ENCODE measurements at regions not wholly inside any gene's neighbourhood (a gene's known extent, or its start where the extent isn't known, plus 50 kb on each side); places are given as distances from the start of the nearest gene placed in this dataset.

DNA sequence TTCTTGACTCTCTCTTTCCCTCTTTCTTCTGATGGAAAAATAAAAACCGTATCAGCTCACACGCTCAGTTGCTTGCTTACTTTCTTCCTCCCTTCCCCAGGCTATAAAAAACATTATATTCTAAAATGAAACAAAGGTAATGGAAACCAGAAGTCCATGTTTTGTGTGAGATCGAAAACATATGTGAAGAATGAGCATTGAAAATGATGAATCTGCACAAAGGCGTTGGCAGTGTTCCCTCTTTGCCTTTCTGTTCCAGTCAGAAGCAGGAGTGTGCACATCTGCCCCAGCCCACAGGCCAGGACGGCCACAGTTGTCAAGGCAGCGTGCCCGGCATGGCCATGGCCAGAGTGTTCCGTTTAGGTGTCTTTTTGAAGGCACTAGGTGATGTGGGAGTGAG lies 185.3 kb upstream of the USP24 start:
- DNase-seq (ENCODE audit: low read depth), result no peak

DNA sequence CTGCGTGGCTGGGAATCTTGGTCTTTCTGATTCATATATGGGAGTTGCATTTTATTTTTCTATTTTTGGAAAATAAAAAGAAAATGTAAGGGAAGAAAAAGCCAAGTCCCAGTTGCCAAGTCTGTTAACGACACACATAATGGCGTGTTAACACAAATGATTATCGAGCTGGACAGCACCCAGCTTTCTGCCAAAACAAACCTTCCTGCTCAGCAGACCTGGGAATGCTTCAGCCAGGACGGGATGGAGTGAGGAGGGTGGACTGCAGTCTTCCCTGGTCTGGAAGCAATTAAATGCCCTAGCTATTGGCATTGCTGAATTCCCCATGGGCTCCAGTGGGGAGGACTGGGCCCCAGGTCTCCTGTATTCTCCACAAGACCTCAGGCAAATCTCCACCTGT lies 184.2 kb upstream of the USP24 start:
- no peak for DNase-seq (ENCODE audit: low read depth)

DNA sequence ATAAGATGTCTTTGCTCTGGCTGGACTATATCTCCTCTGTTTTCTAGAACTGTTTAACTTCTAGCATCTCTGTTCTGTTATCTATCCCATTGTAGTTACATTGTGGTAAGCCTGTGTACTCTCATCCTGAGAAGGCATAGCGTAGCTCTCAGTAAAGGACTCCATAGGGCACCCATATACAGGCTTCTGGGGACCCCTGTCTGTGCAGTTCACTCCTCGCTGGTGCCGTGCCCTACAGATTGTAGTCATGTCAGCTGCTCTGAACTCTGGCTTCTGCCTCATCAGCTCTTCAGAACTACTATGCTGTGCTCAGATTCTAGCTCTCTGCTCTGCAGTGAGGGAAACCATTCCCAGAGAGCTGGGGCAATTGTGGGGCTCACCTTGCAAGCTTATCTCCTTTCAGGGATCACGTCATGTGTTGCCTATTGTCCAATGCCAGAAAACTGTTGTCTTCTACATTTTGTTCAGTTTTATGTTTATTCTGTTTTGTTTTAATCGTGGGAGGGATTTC lies 181.3 kb upstream of the USP24 start:
- DNase-seq (ENCODE audit: low read depth), result no peak

DNA sequence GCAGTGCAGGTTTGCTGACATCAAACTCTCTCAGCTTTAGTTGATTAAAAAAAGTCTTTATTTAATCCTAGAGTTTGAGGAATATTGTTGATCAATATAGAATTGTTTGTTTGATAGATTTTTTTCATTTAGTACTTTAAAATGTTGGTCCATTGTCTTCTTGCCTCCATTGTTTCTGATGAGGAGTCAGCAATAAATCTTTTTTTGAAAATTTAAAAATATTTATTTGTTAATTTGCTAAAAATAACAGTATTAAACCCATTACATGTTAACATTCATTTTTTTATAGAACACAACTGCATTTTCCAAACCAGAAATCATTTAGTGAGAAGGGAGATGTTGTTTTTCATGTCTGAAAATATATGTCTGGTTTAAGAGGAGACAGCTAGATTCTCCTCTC lies 173.8 kb upstream of the USP24 start:
- no peak for DNase-seq (ENCODE audit: low read depth)

DNA sequence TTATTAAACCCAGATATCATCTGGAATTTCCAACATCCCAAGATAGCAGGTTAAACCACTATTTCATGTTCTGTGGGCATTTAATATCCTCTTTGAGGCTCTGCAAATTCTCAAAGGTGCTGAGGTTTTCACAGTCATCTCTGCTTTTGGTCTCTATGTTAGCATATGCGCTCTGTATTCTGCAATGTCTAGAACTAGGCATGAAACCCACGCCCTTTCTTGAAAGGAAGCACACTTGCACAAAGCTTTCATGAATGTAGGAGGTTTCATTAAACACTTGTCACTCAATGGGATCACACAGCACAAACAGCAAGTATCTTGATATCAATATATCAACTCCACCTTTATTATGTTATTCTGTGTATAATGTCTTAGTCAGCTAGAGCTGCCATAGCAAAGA lies 172.0 kb upstream of the USP24 start:
- no peak for DNase-seq (ENCODE audit: low read depth)

DNA sequence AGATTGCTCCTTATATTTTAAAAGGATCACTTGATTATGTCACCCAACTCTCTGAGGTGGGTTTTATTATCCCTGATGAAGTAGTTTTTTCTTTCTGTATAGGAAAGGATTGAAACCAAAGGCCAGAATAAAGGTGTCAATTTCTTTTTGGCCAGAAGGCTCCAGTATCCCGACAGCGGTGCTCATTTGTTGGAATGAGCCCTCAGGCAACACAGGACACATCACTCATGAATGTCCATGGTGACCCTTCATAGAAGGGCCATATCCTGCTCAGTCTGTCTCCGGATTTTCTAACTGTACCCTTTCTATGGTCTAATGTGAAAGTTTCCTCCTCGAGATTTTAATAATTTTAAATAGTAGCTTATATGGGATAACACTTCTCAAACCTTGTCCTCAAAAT lies 171.3 kb upstream of the USP24 start:
- no peak for DNase-seq (ENCODE audit: low read depth)

DNA sequence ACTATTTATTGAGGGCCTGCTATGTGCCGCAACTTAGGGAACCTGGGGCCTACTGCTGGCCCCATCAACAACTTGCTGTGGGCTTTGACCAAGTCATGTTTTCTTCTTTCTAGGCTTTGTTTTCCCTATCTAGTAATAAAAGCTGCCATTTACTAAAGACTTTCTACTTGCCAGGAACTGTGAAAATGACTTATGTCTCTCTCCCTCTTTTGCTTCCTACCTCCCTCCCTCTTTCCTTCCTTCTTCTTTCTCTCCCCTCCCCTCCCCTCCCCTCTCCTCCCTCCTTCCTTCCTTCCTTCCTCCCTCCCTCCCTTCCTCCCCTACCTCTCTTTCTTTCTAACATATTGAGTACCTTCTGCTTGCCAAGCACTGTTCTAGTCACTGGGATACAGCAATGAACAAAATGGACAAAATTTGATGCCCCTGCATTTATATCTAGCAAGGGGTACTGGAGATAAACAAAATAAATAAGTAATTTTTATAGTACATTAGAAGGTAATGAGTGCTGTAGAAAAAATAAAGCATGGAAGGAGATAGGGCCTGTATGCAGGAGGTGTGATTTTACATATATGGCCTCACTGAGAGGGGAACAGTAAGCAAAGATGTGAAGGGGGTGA lies 170.3 kb upstream of the USP24 start:
- no peak for DNase-seq (ENCODE audit: low read depth)

DNA sequence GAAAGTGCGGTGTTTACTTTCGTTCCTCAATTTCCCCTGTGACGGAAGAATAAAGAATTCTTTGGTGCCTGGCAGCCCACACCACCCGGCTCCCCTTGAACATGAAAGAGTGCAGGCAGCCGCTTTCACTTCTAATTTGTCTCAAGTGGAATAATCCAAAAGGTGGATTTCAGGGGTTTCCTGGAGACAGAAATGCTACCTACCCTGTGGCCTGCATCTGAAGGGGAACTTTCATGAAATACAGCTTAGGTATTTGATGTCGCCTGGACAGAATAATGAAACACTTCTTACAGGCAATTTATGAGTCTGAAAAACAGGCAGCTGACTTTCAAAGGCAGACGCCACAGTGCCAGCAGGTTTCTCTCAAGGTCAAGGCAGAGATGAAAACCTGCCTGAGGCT lies 169.5 kb upstream of the USP24 start:
- no peak for DNase-seq (ENCODE audit: low read depth)

DNA sequence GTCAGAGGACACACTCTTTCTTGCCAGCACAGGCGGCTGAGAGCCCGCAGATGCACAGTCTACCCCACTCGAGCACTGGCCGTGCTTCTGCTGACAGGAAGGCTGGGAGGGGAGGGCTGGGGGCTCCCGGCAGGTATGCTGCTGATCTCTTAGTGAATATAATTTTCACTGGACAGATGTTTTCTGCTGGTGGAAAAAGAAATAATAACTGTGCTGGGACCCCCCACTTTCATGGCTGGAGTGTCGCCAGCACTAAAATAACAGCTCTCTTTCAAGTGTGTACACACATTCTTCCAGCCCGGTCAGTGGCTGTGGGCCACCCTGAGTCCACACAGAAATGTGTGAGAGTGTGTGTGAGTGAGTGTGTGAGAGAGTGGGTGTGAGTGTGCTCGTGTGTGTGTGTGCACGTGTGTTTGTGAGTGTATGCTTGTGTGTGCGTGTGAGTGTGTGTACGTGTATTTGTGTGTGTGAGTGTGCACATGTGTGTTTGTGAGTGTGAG lies 167.7 kb upstream of the USP24 start:
- no peak for DNase-seq (ENCODE audit: low read depth)

DNA sequence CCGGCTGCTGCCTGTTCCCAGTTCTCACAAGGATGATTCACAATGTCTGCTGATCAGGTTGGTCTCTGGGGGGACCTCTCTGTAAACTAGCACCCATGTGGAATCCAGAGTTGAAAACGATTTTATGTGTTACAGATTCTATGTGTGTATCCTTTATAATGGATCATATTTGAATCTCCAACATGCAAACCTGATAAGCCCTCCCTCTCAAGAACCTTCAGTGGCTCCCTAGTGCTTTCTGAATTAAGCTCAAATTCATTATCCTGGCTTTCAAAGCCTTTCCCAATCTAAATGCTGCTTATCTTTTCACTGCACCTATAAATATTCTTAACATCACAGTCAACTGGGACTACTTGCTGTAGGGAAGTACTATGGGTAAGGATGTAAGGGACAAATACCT lies 166.8 kb upstream of the USP24 start:
- DNase-seq (ENCODE audit: low read depth), result no peak

DNA sequence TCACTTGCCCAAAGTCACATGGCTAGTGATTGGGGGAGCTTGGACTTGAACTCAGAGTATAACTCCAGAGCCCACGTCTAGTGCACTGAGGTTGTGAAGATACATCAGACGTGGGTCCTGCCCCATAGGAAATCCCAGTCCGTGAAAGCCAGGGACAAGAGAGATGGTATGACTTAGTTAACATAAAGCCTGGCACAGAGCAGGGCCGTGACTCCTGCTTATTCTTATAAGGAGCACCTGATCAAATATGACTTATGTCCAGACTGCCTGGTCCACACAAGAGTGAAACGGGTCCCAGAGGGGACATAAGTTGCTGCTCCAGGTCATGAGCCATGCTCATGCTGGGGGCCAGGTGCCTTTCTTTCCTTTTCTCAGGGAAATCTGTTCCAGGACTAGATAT lies 166.3 kb upstream of the USP24 start:
- no peak for DNase-seq (ENCODE audit: low read depth)

DNA sequence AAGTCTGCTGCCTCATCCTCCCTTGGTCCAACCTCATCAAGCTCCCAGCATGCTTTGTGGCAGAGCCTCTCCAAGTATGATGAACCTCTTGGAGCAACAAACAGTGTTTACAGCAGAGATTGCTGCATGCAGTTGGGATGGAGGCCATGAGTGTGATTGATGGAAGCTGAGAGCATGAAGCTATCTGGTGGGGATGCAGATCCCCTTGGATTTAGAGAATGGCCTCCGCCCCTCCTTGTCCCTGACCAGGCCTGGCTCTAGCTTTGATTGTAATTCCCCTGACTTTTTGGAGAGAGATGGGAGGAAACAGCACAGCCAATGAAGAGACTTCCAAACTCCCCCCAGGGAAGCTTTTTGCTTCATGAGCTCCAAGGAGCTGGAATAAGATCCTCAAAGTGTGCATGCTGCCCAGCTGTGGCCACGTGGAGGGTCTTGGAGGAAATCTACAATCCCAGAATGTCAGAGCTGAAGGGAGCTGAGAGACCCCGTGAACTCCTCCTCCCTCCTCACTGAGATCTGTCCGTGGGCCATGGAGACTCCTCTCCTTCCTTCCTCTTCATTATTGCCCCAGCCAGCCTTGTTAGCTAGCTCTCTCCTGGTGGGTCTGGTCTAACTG lies 165.3 kb upstream of the USP24 start:
- no peak for DNase-seq (ENCODE audit: low read depth)

DNA sequence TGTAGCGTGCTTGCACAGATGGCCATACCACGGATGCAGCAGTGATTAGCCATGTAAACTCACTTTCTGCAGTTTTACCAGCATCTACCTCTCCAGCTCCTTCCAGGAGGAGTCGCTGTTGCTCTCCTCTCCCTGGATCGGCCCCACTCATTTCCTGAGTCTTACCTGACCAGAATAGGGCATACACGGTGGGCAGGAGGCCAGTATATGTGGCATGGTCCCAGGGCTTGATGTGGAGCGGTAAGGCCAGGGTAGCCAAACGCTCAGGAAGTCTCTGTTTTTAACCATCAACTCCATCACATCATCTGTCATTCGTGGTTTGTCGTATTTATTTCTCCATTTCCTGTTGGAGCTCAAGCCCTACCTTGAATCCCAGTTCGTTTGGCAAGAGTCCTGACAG lies 163.4 kb upstream of the USP24 start:
- no peak for DNase-seq (ENCODE audit: low read depth)

DNA sequence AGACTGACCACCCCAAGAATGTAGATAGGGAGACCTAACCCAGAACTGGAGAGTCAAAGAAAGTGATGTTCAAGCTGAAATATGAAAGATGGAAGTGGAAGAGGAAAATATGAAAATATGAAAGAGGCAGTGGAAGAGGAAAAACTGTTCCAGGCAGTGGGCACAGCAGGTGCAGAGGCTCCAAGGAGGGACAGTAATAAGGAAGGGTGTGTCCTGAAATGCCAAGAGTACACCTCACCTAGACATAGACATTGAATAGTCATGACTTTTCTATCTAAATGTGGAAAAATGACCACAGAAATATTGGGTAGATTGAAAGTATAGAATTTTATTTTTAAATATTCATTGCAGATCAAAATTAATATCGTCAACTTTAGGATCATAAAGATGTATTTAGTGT lies 161.7 kb upstream of the USP24 start:
- no peak for DNase-seq (ENCODE audit: low read depth)

DNA sequence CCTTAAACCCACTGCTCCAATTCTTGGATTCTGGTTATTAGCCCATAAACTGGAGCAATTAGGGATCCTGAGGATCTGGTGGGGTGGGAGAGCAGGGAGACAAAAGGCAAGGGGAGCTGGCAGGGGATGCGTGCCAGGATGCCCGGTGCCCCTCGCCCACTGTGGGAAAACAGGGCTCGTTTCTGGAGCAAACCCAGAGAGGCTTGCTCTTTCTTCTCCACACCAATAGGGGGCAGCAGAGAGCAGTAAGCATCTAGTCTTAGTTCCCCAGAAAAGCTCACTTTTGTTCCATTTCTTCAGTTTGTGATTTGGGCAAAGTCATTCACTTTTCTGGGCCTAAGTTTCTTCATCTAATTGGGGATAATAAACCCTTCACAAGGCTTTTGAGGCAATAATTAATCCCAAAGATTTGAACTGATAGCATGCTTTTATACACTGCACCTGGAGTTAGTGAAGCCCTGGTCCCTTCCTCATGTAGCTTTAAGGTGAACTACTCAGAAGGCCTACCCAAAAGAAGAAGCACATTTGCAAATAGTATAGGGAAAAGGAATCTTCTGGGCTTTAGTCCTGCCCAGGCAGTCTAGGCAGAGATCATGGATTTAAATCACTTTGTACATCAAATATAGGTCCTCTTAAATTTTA lies 160.6 kb upstream of the USP24 start:
- DNase-seq (ENCODE audit: low read depth), result no peak

DNA sequence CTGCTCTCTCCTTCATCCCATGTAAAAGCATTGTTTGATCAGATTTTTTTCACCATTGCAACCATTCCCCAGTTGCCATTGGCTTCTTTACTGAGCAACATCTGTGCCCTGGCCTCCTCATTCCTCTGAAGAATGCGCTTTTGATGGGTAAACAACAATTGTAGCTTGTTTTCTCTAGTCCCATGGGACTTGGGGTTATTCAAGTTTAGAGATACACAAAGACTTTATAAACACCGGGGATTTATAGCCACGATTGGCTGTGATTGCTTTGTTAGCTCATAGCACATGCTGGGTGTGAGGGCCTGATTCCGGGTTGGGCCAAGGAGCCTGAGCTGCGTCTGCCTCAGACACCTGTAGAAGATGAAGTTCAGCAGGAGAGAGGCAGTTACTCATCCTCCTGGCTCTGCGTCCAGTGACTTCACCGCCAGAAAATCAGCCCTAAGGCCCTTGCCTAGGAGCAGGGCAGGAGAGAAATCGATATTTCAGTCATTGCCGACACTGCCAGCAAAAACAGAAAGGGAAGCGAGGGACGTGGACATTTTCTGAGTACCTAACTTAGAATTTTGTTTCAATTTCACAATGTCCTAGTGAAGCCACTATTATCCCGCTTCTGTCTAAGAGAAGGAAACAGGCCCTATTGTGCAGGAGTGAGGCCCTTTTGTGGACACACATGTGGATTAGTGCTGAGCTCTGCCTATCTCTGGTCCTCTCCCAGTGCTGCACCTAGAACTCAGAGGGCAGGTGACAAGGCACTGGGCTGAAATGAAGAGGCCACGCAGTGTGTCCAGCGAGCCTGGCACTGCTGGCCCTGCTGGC lies 159.8 kb upstream of the USP24 start:
- no peak for DNase-seq (ENCODE audit: low read depth)

DNA sequence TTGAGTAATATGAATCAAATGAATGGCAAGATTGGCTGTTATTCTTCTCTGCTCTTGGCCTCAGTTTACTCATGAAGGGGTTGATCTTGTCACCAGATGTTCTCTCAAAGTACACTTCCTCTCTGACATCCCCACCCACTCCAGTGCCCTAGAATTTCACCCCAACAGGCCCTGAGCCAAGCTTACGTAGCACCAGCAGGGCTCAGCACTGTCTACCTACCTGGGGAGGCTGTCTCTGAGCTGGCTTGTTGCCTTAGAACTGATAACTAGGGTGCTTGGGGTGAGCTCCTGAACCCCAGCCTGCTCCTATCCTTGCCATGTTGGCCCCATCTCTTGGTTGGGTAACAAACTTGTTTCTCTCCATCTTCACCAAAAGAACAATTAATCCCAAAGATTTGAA lies 159.1 kb upstream of the USP24 start:
- DNase-seq (ENCODE audit: low read depth), result no peak

DNA sequence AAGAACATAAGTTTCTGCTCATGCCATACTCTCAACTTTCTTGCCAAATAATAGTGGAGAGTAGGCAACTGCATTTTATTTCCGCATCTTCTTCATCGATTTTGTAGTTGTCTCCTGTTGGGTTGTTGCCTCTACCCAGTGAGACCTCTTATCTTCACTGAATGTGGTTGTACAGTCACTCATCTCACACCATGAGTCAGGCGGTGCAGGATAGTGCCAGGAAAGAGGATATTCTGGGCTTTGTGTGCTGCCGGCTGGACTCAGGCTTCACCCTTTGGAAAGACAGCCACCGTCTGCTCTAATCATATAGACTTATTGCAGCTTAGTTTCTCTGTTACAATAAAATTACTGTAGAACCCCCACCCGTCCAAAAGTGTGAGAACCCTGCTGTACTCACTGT lies 154.3 kb upstream of the USP24 start:
- DNase-seq (ENCODE audit: low read depth), result no peak

DNA sequence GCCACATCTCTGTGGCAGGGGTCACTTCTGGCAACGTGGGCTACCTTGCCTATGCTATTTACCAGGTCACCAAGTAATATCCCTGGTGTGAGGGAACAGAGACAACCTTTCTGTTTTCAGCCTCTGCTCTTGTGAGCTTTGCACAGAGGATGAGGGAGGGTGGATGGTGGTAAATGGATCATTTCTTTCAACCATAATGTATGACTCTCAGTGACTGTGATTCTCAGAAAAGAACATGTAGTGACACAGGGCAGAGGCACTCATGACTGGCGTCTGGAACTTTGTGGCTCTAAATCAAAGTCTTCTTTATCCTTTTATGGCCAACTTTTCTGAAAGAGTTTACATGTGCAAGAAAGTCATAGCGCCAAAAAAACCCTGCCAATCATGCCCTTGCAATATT lies 153.5 kb upstream of the USP24 start:
- DNase-seq (ENCODE audit: low read depth), result no peak

DNA sequence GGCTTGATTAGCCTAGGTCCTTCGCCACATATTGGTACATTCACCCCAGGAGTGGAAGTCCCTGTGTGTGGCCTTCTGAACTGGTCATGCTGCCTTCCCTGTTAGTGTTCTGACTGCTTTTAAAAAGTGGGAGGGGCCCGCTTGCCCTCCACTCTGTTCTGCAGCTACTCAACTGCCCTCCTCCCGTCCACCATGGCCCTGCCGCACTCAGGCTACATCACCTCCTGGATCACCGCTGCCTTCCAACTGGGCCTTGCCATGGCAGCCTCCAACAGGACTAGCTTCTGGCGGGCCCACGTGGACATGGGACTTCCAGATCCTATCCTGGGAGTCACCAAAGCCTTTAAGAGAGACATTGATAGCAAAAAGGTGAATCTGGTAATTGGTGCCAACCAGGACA lies 152.1 kb upstream of the USP24 start:
- DNase-seq (ENCODE audit: low read depth), result no peak

DNA sequence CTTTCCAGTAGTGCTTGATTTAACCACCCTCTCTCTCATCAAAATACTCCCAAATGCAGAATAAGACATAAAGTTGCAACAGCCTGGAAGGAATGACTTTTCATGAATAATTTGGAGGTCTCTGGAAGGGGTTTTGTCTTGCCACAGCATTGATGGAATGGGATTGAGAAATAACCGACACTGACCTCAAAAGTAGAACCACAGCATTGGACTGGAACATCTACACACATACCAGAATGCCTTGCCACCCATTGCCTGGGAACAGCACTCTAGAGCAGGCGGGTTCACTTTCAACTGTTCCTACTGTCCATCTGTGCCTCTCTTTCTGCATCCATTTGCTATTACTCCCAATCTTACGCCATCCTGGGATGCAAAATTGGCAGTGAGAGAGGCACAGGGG lies 149.1 kb upstream of the USP24 start:
- DNase-seq (ENCODE audit: low read depth), result no peak

DNA sequence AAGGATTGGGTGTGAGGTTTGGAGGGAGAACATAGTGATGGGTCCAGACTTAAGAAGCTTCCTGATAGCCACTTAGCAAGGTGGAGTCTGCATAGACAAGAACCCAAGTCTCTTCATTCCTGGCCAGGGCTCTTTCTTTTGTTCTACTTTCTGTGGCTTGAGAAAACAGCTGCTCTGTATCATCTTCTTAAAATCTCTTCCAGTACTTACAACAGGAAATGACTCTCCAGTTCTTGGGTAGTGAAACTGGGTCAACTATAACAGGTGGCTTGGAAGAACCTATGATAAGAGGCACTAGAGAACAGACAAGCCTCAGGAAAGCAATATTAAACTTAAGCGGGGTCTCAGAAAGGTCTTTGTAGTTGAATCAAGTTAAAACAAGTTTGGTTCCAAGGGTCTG lies 148.1 kb upstream of the USP24 start:
- DNase-seq (ENCODE audit: low read depth), result no peak

DNA sequence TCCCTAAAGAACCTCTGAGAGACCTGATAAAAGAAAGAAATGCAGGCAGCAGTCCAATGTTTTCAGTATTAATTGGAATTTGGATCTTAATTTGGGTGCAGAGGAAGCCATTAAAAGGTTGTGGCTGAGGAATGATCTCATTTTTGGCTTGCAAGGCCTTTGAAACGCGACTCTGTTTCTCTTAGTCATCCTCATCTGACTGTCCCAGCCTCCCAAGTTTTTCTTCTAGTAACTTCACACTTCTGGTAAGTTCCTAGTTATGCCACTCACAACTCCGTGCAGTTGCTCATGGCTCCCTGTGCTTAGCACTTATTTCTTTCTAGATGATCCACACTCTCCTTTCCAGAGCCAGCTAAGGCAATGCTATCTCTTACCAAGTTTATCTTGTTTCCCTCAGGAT lies 147.4 kb upstream of the USP24 start:
- no peak for DNase-seq (ENCODE audit: low read depth)
